Ecto neural progenitor cell (in vitro differentiated cells): ENCODE measurements at regions not wholly inside any gene's neighbourhood (a gene's known extent, or its start where the extent isn't known, plus 50 kb on each side); places are given as distances from the start of the nearest gene placed in this dataset.

ENCODE experiments used
- DNase-seq: peaks from one replicate; pipeline ENCODE4 v3.0.0-alpha.2; 2018; ENCODE audit warnings: low spot score

DNA sequence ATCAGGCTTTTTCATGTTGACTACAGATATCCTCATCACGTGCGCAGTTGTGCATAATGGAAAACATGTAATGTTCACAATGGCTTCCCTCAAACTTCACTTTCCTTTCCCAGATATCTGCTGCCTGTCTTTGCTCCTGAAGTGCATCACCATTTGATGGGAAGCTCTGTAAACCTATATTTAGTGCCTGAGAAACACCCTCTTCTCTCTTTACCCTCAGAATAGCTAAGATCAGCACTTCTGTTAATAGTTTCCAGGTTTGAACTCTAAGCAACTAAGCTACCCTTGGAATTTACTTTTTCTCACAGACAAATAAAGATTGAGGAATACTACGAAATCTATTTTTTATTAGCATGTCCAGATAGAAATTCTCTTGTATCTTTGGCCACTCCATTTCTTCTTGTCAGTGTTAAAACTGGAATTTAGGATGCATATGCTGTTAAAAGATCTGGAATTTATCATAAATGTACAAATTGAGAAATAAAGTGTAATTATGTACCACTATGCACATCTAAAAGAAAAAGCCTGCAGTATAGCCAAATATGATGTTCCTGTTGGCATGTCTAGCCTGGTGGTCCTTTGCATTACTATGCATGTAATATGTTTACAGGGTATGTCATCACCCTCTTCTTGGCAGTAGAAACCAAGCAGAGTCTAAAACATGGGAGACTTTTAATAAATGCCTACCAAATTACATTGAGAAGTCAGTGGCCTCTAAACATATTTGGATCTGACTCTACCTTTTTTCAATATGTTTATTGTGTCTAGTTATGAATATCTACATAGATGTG is 278.7 kb downstream of the FIGN start:
- DNase-seq = no peak

DNA sequence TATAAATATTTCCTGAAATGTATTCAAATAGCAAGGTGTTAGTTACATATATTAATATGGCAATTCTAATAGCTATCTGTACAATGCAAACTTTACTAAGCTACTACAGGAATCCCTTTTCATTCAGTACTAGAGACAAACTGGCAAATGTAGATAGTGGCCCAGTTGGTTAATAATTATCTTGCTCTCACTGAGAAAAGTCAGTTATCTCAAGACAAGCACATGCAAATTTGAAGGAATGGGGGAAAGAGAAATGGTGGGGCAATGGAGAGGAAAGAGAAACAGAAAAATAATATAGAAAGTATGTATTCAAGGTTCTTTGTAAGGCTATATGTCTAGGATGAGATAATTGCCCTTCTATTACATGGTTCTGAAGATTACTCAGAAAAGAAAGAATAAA is 280.0 kb downstream of the FIGN start:
- no peak for DNase-seq

DNA sequence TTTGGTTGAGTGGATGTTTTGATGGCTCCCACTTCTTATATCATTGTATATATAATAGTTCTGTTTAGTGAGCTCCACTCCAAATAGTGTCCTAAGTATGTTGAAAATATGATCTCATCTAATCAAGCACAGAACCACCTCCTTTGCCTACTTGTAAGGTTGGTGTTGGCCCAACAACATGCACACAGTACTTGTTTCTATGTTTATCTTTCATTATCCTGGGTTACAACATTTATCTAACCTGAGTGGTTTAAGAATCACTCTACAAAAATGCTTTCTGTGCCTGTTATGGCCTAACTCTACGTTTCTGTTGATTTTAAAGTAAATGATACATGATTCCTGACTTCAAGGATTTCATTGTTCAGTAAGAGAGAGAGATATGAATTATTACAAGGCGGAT is 281.9 kb downstream of the FIGN start:
- DNase-seq = no peak

DNA sequence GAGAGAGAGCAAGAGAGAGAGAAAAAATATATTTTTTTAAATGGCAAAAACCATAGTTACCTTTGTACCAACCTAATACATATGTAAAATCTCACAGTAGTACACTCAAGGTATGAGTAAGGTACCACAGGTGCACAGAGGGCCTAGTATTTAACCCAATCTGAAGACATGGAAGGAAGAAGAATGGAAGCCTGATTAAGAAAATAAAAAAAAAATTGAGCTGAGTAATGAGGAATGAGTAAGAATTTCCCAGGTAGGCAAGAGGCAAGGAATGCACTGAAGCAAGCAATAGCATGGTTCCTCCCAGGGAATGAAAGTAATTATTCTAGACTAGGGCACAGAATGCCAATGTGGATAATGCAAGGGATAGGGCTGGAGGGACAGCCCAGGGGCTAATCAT is 294.2 kb downstream of the FIGN start:
- no peak for DNase-seq

DNA sequence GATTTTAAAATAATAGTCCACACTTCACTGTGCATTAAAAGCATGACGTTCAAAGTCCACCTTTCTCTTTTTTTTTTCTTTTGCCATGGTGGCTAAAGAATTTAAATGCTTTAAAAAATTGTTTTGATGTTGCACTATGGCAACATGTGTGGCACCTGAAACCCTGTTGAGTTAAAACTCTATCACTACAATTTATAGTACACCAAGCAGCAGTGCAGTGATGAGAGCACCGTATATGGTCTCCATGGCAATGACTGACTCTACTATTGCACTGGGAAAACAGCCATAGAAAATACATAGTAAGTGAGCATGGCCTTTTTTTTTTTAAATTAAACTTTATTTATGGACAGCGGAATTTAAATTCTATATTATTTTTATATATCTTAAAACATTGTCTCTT is 298.8 kb downstream of the FIGN start:
- DNase-seq = no peak

DNA sequence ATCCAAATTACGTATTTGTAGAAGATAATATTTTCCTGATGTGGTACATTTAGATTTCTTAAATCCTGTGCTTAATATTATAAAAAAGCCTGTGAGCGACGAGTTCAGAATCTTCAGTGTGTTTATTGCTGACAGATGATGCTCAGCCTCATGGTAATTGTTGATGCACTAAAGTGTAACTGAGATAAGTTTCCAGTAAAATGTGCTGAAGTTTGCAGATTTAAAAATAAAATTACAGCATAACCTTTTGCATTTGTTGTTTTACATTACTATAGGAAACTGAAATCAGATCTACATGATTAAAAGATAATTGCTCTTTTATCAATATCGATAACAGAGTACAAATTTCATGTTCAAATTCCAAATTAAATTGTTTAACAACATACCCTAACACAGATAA is 307.6 kb downstream of the FIGN start:
- DNase-seq = no peak

DNA sequence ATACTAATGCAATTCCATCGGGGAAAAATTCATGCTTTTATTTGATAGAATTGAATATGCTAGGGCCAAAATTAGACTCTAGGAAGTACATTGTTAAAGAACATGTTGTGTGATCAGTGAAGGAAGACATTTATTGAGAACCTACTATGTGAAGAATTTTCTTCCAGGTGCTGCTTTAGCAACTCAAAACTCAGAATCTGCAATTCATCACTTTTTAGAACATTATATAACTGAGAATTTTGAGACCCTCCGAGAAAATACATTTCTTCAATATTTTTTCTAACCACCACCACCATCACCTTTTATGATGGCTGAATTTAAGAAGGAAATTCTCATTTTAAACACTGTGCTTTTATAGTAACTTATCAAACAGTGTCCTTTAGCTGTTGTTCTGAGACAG is 315.2 kb downstream of the FIGN start:
- no peak for DNase-seq

DNA sequence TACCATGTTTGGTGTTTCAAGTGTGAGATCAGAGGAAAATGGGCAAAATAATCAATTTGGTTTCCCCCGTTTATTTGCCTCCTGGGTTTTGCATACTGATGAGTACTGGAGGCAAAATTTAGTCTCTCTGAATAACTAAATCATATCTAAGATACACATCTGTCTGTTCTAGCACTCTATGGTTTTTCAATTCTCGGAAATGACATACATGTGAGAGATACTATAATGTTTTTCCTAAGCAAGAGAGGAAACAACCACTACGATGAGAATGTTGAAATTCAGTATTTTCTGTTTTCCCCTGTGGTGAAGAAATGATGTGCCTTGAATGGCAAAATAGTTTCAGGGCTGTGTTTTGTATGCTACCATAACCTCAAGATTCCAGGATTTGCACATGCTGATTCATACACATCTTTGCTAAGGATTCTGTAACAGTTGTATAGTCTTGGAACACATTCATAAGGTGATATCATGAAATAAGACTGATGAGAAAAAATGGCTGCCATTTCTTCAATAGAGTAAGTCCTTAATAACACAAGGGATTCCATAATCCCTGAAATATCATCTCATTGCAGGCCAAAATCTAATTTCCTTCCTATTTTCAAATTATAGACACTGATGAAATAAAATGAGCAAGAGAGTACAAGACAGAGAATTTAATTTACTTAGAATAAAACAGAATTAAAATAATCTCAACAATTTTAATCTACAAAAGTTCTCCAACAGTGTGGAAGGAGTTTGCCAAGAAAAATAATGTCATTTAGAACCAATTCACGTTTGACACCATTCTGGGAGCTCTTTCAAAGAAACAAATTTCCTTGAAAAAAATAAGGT is 316.6 kb downstream of the FIGN start:
- DNase-seq = no peak

DNA sequence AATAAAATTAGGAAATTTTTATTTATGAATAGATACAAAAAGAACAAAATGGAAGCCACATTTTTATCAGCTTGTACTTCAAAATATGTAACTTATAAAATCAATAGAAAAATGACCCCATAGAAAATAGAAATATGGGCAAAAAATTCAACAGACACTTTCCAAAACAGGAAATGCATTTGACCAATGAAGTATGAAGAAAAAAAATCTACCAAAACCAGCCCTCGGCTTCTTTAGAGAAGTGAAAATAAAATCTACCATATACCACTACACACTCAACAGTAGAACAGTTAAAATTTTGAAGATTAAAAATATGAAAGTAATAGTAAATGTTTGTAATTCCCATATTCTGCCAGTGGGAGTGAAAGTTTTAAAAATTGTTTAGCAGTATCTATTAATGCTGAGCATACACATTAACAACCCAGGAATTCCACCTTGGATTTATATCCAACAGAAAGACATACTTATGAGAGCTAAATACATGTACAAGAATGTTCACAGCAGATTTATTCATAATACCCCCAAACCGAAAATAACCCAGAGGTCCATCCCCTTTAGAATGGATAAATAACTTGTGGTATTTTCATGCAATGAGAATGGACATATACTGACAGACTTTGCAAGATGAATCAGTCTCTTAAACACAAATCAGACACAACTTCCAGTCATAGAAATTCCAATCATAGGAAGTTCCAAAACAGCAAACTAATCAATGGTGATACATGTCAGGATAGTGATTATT is 318.0 kb downstream of the FIGN start:
- no peak for DNase-seq

DNA sequence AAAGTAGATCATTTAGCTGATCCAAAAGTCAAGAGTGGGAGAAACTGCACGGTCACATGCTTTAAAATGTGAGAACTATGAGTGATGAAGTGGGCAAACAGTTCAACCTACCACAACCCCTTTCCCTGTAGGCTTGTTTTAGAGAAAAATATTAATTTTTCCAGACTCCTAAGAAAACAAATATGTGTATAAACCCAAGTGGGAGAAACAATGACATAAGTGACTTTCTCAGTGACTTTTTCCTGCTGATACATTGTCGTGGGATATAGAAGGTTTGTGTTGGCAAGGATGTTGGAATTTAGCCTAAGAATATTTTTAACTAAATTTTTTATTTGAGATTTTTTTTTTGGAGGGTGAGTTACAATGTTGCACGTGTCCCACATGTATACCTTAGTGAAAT is 321.7 kb downstream of the FIGN start:
- DNase-seq = no peak

DNA sequence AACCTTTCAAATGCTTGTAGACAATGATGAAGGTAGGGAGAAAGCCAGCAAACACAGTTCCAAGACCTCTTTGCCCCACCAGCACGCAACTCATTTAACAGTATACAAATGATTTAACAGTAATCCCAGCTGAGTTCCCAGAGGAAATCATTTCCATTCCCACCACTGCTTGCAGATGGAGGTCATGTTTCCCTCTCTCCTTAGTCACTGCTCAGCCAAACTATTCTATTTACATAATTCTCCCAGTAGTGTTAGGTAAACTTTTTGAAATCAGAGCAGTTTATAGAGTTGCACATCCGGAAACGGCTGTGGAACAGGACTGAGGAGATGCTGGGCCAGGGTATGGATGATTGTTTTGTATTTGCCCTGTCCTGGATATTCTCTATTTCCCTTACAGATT is 328.5 kb downstream of the FIGN start:
- DNase-seq = no peak

DNA sequence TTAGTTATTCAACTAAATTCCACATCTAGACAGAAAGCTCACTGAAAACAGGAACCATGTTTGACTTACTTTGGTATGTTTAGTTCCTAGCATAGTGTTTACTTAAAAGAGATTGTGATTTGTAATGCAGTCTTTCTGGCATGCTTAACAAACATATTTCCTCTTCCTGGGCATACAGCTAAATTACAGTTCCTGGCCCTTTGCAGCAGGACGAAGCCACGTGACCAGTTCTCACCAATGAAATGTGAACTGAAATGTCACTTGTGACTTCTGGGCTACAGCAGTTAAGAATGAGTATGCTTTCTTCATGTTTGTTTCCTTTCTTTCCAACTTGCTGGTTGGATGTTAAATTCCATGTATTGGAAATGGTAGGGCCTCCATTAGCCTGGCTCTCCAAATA is 330.5 kb downstream of the FIGN start:
- DNase-seq = no peak

DNA sequence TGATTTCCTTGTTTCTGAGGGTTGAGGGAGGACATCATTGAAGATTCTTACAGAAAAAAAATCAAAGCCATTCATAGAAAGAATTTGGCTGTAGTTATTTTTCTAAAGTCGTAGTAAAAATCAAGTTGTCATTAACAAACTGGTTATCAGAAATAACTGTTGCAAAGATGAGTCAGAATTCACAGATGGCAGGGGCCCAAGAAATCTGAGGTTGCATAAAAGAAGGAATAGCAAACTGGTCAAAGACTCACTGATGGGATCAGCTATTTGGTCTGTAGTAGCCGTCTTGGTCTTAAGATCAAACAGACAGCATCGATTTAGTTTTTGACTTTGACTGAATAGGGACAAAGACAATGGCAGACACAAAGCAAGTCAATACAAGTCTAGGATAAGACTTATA is 334.3 kb downstream of the FIGN start:
- no peak for DNase-seq

DNA sequence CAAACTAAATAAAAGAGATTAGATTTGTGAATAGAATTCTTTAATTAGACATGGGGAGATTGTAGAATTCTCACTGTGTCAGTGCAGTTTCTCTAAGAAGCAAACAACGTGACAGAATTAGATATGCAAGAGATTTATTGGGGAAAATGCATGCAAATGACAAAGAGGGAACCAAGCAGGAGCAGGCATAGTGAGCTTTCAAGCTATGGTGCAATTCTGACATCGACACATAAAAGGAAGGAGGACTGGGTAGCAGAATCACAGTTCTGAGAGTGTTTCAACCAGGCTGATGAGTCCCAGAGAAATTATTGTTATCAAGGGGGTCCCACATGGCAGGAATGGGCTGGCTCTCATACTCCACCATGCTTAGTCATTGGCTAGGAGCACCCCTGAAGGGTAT is 338.4 kb downstream of the FIGN start:
- DNase-seq = no peak

DNA sequence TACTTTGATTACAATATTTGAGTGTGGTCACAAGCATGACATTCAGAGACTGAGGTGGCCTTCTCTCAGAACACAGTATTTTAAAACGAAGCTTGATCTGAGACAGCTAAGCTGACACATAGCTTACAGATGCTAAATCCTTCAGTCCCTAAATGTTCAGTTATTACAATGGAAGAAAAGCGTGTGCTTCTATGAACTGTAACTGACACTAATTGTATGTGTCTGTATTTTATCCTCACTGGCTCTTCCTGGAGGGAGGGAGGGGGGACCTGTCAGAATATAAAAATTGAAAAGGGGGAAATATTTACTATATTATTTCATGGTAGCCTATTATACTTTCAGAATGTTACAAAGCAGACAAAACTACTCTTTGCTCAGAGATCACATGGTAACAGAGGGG is 340.2 kb downstream of the FIGN start:
- no peak for DNase-seq

DNA sequence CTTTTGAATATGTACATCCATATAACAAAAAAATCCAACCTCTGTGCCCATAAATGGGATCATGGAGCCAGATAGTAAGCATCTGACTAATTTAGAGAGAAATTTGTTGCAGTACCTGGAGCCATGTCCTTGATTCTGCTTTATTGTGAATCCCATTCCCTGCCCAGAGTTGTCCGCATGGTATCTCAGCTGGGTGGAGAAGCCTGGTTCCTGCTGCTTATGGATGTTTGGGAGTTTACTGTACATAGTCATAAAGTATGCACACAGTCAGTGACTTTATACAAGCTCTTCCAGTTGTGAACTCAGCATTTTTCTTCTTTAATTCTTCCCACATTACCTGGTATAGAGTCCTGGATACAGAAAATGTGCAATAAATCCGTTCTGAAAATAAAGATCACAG is 346.0 kb downstream of the FIGN start:
- DNase-seq = no peak

DNA sequence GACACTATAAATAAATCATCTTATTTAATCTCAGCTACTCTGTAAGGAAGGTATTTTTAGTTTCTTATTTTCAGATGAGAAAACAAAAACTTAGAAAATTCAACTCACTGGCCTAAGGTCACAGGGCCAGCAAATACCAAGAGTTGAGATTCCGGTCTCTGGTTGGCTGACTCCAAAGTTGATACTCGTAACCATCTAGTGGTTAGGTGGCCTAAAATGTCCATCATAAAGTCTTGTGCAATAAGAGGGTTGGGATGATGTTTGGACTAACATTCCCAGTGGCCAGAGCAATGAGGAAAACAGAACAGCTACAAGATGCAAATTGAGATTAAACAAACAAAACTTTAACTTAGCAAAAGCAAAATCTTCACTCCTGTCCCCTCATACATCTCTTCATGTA is 360.3 kb downstream of the FIGN start:
- no peak for DNase-seq

DNA sequence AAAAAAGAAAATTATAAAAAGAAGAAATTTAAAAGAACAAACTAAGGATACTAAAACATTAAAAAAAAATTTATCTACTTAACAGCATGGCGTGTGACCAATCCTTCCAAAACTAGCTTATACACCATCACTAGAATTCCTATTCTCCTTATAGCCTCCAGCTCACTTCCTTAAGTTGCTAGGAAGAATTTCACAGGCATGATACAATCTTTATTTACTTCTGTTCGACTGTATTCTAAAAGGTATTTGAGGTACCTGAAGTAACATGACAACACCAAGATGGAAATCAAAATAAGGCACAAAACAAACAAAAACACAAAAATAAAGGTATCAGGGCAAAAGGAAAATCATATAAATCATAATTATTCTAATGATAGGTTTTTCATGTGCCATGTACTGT is 360.7 kb downstream of the FIGN start:
- DNase-seq = no peak

DNA sequence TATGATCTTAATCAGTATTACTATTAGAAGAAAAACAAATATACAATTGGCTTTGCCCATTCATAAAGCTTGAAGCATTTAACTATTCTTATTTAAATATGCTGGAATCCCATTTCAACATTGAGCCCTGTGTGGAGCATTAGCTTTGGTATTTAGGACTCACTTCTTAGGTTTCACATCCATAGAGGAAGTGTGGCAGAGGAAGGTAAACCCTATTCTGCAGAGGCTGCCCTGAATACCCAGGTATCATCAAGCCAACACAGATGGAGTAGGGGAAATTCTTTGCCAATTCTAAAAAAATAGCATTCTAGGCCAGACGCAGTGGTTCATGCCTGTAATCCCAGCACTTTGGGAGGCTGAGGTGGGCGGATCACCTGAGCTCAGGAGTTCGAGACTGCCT is 361.5 kb downstream of the FIGN start:
- DNase-seq = no peak

DNA sequence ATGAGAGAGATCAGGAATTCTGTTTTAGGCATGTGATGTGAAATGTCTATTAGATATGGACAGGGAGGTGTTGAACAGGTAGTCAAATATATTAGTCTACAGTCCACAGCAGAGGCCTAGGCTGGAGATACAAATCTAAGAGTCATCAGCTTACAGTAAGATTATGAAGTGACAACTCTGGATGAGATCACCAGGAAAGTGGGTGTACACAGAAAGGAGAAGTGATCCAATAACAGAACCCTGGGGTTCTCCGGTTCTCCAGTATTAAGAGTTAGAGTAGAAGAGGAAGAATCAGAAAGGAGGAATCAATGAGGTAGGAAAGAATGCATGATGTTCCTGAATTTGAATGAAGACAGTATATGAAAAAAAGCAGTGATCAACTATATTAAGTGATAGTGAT is 362.3 kb downstream of the FIGN start:
- no peak for DNase-seq

DNA sequence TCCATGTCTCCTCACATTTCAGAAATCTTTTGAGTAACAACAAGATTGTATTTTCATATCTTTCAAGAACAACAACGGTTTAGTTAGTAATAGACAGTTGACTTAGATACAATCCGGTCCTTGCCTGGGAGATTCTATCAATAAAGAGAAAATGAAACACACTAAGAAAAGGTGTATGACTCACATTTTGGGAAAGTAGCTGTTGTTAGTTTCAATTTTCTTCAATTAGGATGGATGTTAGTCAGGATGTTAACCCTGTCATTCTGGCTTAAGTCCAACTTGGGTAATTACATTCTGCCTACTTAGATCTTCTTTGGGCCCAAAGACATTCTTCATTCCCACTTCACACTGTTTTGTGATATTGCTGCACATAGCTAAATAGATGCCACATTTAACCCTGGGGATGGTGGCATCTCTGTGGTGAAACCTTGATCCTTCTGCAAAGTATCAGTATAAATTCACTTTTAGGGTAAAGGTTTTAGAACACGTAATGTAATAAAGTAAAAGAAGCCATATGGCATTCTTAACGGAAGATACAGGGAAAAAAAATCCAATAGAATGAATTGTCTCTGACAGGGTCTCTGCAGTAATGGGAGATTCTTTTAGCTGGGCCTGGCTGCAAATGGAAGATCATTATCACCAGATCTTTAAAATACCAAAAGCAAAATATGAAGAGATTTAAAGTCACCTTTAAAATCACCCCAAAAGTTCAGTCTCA is 365.5 kb downstream of the FIGN start:
- no peak for DNase-seq

DNA sequence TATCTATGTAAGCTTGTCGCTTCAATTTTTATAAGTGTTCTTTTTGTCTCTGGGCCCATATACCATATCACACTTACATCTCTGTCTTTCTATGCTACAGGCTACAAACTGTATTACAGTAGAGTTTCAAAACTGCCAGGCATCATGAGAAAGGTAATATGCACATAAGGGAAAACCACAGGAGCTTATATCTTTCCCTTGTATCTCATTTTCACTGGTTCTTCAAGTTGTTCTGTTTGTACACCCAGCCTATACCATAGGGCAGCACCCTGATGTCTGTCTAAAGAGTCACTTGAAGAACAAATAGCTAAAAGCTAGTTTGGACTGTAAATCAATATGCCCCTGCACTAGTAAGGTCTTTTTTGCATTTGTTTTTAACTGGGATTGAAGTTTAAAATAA is 366.7 kb downstream of the FIGN start:
- DNase-seq = no peak
